ENCODE measurements at regions not wholly inside any gene's neighbourhood (a gene's known extent, or its start where the extent isn't known, plus 50 kb on each side); places are given as distances from the start of the nearest gene placed in this dataset.

- Histone ChIP-seq H3K36me3 (replicated peaks in 1 of 2; ENCODE audit: control insufficient read depth in 1 of 2, insufficient read depth in 2 of 2, low read length in 2 of 2) (no peaks in the 10 kb centered on the region), H3K27me3 (ENCODE audit: control insufficient read depth in 1 of 2, insufficient read depth in 2 of 2, low read length in 2 of 2) (no peaks in the 10 kb centered on the region), H3K79me2 (ENCODE audit: insufficient read depth, low read length) (no peaks in the 10 kb centered on the region), H3K4me1 (ENCODE audit: insufficient read depth, low read length) (no peaks in the 10 kb centered on the region), H3K27ac (ENCODE audit: extremely low read length, insufficient read depth, low read length) (no peak overlapping the region), H2AFZ (ENCODE audit: low read length) (no peak overlapping the region), H4K20me1 (ENCODE audit: insufficient read depth, low read length) (no peaks in the 10 kb centered on the region), H3K9ac (ENCODE audit: insufficient read depth, low read depth, low read length) (no peak overlapping the region), H3K9me3 (ENCODE audit: low read length) (peaks cover 97% of the 10 kb centered on the region), H3K4me2 (ENCODE audit: low read depth, low read length) (no peak overlapping the region), H3K4me3 (replicated peaks in 1 of 3; ENCODE audit: insufficient read depth in 1 of 3, low read depth in 2 of 3, low read length in 3 of 3) (no peak overlapping the region)
- BruUV-seq (replicated peaks) = no TSS peak
- TF ChIP-seq CTCF (CRISPR knock-in tag; IDR thresholded peaks at IDR 0.05) = no peak
- no peak for TF ChIP-seq YEATS4 (CRISPR knock-in tag; IDR thresholded peaks at IDR 0.05; ENCODE audit: borderline replicate concordance)
- TF ChIP-seq, protein P1, sequence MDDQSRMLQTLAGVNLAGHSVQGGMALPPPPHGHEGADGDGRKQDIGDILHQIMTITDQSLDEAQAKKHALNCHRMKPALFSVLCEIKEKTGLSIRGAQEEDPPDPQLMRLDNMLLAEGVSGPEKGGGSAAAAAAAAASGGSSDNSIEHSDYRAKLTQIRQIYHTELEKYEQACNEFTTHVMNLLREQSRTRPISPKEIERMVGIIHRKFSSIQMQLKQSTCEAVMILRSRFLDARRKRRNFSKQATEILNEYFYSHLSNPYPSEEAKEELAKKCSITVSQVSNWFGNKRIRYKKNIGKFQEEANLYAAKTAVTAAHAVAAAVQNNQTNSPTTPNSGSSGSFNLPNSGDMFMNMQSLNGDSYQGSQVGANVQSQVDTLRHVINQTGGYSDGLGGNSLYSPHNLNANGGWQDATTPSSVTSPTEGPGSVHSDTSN (CRISPR knock-in tag; IDR thresholded peaks at IDR 0.05; ENCODE audit: borderline replicate concordance) = no peak
- no peak for TF ChIP-seq PAF1 (CRISPR knock-in tag; IDR thresholded peaks at IDR 0.05)
- no peak for TF ChIP-seq CENPT (CRISPR knock-in tag; IDR thresholded peaks at IDR 0.05; ENCODE audit: low read depth)
- no peak for TF ChIP-seq SP140L (CRISPR knock-in tag; IDR thresholded peaks at IDR 0.05; ENCODE audit: borderline replicate concordance)
- TF ChIP-seq ZNF747 (CRISPR knock-in tag; IDR thresholded peaks at IDR 0.05; ENCODE audit: borderline replicate concordance) = no peak
- TF ChIP-seq ZNF766 (CRISPR knock-in tag; IDR thresholded peaks at IDR 0.05; ENCODE audit: borderline replicate concordance) = no peak
- TF ChIP-seq ASH2L (IDR thresholded peaks at IDR 0.05; ENCODE audit: insufficient read length, low read depth, low read length) = no peak
- no peak for TF ChIP-seq REXO4 (CRISPR knock-in tag; IDR thresholded peaks at IDR 0.05; ENCODE audit: borderline replicate concordance)
- no peak for TF ChIP-seq THYN1 (CRISPR knock-in tag; IDR thresholded peaks at IDR 0.05; ENCODE audit: borderline replicate concordance, low read depth)
- TF ChIP-seq, protein P2, sequence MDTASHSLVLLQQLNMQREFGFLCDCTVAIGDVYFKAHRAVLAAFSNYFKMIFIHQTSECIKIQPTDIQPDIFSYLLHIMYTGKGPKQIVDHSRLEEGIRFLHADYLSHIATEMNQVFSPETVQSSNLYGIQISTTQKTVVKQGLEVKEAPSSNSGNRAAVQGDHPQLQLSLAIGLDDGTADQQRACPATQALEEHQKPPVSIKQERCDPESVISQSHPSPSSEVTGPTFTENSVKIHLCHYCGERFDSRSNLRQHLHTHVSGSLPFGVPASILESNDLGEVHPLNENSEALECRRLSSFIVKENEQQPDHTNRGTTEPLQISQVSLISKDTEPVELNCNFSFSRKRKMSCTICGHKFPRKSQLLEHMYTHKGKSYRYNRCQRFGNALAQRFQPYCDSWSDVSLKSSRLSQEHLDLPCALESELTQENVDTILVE (CRISPR knock-in tag; IDR thresholded peaks at IDR 0.05) = no peak
- no peak for TF ChIP-seq DBP (CRISPR knock-in tag; IDR thresholded peaks at IDR 0.05; ENCODE audit: not compliant biosample characterization)
- no peak for TF ChIP-seq ZNF816 (CRISPR knock-in tag; IDR thresholded peaks at IDR 0.05; ENCODE audit: borderline replicate concordance)
- TF ChIP-seq SYNCRIP (IDR thresholded peaks at IDR 0.05; ENCODE audit: insufficient read depth, low read depth, low read length) = no peak
- TF ChIP-seq, protein P3, sequence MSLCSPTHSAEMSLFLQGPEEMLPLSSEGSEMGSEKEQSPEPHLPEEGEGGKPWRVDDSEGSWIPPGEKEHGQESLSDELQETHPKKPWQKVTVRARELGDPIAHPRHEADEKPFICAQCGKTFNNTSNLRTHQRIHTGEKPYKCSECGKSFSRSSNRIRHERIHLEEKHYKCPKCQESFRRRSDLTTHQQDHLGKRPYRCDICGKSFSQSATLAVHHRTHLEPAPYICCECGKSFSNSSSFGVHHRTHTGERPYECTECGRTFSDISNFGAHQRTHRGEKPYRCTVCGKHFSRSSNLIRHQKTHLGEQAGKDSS (CRISPR knock-in tag; IDR thresholded peaks at IDR 0.05; ENCODE audit: borderline replicate concordance, low read depth) = no peak
- TF ChIP-seq PHF20 (CRISPR knock-in tag; IDR thresholded peaks at IDR 0.05) = no peak
- 14% methylated on average over 2 of the region's 2 CpGs for WGBS (ENCODE audit: low lambda C conversion rate)
- CTCF ChIA-PET (ENCODE audit: low intra/inter-chr PET ratio, low total read pairs) = no interaction called here
- no peak for FAIRE-seq
- no peak for DNase-seq (ENCODE audit: low spot score)
- in situ Hi-C loops (cut with HindIII; ENCODE audit: extremely low pct_ligation_motif_present, low pct_unique_long_range_greater_than_20kb) (no loop called here), intact Hi-C loops (cut with micrococcal nuclease; ENCODE audit: unreplicated experiment) (no loop called here)
- ATAC-seq = no peak
- POLR2A ChIA-PET = no interaction called here
Measured at GRCh38 chr5:165286692-165287091, 1781.3 kb downstream of the MAT2B start.
